Stimulated activated naive CD8-positive, alpha-beta T cell treated with anti-CD3 and anti-CD28 coated beads, Interleukin-15, Interleukin-2, amounts not matched to agents 100 ng/mL and 50 ng/mL, for 24 hours (primary cell): ENCODE measurements at regions not wholly inside any gene's neighbourhood (a gene's known extent, or its start where the extent isn't known, plus 50 kb on each side); places are given as distances from the start of the nearest gene placed in this dataset.
"Not testable (repeated sequence)": the region's sequence is repeated elsewhere in the genome, so short reads cannot be mapped to it uniquely, and the experiment has no call there.

Source experiments
- H3K27ac Mint-ChIP-seq: one replicate; pipeline ENCODE4 v1.8.0; 2021; ENCODE audit warnings: mild to moderate bottlenecking, mixed read lengths
- H3K27me3 Mint-ChIP-seq: one replicate; pipeline ENCODE4 v1.8.0; 2021; ENCODE audit warnings: mixed read lengths
- H3K36me3 Mint-ChIP-seq: one replicate; pipeline ENCODE4 v1.8.0; 2021; ENCODE audit warnings: low read depth, mixed read lengths
- H3K4me1 Mint-ChIP-seq: one replicate; pipeline ENCODE4 v1.8.0; 2021; ENCODE audit warnings: low read depth, mixed read lengths
- H3K4me3 Mint-ChIP-seq: one replicate; pipeline ENCODE4 v1.8.0; 2021; ENCODE audit warnings: mild to moderate bottlenecking, mixed read lengths
- H3K9me3 Mint-ChIP-seq: one replicate; pipeline ENCODE4 v1.8.0; 2021; ENCODE audit warnings: mixed read lengths

DNA sequence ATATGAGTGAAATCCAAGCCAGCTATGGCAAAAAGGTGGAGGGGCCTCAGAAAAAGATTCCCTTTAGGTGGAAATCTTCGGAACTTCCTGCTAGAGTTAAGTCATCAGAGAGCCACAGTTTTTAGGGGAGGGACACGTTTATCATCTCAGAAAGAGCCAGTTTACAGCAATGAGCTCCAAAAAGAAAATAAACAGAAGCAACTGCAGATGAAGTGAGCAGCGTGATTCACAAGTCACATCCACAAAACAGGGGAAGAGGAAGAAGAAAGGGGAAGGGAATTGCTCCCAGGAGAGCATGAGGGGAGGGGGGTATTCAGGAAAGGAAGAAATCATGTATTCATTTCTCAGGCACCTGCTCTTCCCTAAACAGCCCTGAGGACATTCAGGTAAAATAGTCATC, 156.2 kb upstream of the FOXK1 start:
- Mint-ChIP-seq H3K27me3 (peaks cover 7% of the 10 kb centered on the region), H3K27ac (no peak overlapping the region), H3K4me1 (no peaks in the 10 kb centered on the region), H3K36me3 (no peaks in the 10 kb centered on the region), H3K4me3 (no peak overlapping the region), H3K9me3 (peaks cover 4% of the 10 kb centered on the region)

DNA sequence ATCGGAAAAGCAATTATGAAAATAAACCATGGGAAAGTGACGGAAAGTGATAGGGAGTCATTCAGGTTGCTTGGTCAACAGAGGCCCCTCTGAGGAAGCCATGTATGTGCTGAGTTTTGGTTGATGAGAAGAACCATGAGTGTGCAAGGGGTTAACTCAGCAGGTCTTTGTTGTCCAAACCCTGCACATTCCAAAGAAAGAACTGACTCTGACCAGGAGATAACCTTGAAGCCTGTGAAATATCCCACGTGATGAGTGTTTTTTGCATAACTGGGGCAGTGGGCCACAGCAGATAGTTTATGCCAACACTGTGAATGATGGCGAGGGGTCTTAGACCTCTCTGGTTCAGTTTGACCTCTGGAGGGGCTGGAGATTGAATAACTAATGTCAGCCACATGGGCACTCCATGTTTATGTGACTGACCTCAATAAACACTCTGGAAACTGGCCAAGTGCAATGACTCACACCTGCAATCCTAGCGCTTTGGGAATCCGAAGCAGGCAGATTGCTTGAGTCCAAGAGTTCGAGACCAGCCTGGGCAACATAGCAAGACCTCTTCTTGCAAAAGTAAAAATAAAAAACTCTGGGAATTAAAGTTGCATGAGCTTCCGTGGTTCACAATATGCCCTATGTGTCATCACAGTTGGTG, 154.0 kb upstream of the FOXK1 start:
- Mint-ChIP-seq H3K4me3 (no peak overlapping the region), H3K4me1 (no peaks in the 10 kb centered on the region), H3K36me3 (no peaks in the 10 kb centered on the region), H3K9me3 (peaks cover 4% of the 10 kb centered on the region), H3K27me3 (peaks cover 7% of the 10 kb centered on the region), H3K27ac (no peak overlapping the region)

DNA sequence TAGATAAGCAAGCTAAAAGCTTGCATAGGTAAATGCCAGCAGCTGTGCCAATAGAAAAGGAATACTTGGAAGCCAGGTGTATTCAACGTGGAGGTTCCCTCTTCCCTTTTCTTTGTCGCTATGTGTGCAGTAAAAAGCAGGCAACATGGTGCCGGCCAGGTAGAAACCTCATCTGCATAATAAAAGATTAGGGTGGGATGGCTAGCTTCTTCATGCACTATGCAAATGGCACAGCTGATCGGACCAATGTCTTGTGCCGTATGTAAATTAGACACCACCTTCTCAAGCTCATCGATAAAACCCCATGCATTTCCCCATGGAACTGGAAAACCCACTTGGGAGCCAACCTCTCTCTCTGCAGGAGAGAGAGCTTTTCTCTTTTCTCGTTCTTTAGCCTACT, 150.9 kb upstream of the FOXK1 start:
- Mint-ChIP-seq H3K27ac (no peak overlapping the region), H3K27me3 (no peaks in the 10 kb centered on the region), H3K9me3 (peaks cover 8% of the 10 kb centered on the region), H3K4me3 (no peak overlapping the region), H3K36me3 (no peaks in the 10 kb centered on the region), H3K4me1 (no peaks in the 10 kb centered on the region)

DNA sequence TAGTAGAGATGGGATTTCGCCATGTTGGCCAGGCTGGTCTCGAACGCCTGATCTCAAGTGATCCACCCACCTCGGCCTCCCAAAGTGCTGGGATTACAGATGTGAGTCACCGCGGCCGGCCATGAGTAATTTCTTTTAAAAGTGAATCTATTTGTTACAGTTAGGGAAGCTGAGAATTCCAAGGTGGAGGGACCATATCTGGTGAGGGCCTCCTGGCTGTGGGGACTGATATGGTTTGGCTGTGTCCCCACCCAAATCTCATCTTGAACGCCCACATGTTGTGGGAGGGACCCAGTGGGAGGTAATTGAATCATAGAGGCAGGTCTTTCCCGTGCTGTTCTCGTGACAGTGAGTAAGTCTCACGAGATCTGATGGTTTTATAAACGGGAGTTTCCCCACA, 148.8 kb upstream of the FOXK1 start:
- H3K27ac Mint-ChIP-seq, H3K4me3 Mint-ChIP-seq, H3K27me3 Mint-ChIP-seq, H3K9me3 Mint-ChIP-seq, H3K4me1 Mint-ChIP-seq, H3K36me3 Mint-ChIP-seq: not testable (repeated sequence)

DNA sequence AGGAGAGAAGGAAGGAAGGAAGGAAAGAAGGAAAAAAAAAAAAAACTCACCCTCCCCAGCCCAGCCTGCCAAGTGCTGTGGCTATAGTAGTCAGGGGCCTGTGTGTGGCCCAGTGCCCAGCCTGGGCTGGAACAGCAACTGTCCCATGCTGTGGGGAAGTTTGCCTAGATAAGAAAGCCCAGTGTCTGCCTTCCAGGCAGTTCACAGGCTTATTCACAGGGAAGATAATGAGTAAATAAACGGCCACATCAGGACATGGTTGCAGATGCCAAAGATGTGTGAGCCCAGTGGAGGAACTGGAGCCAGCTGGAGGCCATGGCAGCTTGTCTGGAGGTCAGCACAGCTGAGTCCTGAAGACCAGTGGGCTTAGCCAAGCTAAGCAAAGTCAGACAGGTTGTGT, 132.4 kb upstream of the FOXK1 start:
- H3K27me3 Mint-ChIP-seq: peaks cover 3% of the 10 kb centered on the region
- H3K4me3 Mint-ChIP-seq: no peak overlapping the region
- no peaks in the 10 kb centered on the region for H3K4me1 Mint-ChIP-seq
- no peak overlapping the region for H3K27ac Mint-ChIP-seq
- H3K36me3 Mint-ChIP-seq: no peaks in the 10 kb centered on the region
- peaks cover 17% of the 10 kb centered on the region for H3K9me3 Mint-ChIP-seq

DNA sequence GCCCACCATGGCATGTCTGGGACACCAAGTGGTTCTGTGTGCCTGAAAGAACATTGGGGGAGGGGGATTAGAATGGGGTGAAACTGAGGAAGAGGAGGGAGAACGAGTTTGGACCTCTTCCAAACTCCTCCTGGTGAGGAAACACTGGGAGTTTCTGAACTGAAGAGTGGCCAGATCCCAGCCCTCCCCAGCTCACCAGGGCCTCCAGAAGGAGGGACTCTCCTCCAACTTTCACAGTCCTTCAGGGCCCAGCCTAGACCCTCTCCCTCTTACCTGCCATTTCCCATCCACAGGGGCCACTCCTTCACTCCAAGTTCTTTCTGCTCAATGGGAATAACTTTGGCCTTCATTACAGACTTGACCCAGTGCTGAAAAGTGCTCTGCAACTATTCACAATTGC, 132.0 kb upstream of the FOXK1 start:
- no peaks in the 10 kb centered on the region for H3K4me1 Mint-ChIP-seq
- no peaks in the 10 kb centered on the region for H3K36me3 Mint-ChIP-seq
- no peak overlapping the region for H3K4me3 Mint-ChIP-seq
- no peak overlapping the region for H3K27ac Mint-ChIP-seq
- H3K27me3 Mint-ChIP-seq: peaks cover 3% of the 10 kb centered on the region
- H3K9me3 Mint-ChIP-seq: peaks cover 17% of the 10 kb centered on the region

DNA sequence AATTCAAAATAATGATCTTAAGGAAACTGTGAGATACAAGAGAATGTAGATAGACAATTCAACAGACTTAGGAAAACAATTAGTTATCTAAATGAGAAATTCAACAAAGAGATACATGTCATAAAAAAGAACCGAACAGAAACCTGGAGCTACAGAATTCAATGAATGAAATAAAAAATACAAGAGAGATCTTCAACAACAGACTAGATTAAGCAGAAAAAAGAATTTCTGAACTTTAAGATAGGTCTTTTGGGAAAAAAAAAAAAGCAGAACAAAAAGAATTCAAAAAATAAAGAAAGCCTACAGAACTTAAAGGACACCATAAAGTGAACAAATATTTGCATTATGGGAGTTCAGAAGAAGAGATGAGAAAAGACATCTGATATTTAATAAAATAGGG, 129.1 kb upstream of the FOXK1 start:
- peaks cover 24% of the 10 kb centered on the region for H3K9me3 Mint-ChIP-seq
- H3K4me3 Mint-ChIP-seq: no peak overlapping the region
- H3K27ac Mint-ChIP-seq: no peak overlapping the region
- no peaks in the 10 kb centered on the region for H3K36me3 Mint-ChIP-seq
- H3K27me3 Mint-ChIP-seq: peaks cover 20% of the 10 kb centered on the region
- H3K4me1 Mint-ChIP-seq: no peaks in the 10 kb centered on the region

DNA sequence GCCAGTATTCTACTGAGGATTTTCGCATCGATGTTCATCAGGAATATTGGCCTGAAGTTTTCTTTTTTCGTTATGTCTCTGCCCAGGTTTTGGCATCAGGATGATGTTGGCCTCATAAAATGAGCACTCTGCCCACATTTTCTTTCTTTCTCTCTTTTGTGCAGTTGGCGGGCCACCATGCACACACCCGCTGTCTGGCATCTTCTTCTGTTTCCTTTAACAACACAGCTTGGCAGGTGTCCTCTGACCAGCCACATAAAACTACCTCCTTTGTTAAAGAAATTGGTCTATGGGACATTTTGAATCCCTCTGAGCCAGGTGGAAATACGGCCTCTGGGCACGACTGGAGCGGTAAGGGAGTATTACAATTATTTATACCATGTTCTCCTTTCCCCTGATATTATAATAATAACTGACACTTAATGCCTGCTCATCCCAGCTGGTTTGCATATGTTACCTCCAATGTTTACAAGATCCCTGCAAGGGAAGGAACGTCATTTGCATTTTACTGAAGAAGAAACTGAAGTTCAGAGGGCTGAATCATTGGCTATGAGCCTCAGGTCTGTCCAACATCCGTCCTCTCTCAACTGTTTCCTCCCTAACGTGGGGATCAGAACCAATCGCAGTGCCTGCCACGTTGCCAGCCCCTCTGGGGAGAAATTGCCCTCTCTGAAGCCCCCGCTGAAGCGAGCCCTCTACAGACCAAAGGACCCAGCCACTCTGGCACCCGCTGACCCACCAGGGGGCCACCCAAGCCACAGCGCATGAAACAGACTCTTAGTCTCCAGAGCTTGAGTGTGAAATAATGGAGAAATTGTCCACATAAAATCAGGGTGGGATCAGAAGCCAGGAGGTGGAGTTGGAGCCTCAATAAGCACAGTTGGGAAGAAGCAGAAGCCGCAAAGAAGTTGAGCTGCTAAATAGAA, 125.0 kb upstream of the FOXK1 start:
- H3K27ac Mint-ChIP-seq: no peak overlapping the region
- H3K36me3 Mint-ChIP-seq: no peaks in the 10 kb centered on the region
- H3K9me3 Mint-ChIP-seq: peaks cover 24% of the 10 kb centered on the region
- no peaks in the 10 kb centered on the region for H3K4me1 Mint-ChIP-seq
- no peak overlapping the region for H3K4me3 Mint-ChIP-seq
- H3K27me3 Mint-ChIP-seq: peaks cover 27% of the 10 kb centered on the region

DNA sequence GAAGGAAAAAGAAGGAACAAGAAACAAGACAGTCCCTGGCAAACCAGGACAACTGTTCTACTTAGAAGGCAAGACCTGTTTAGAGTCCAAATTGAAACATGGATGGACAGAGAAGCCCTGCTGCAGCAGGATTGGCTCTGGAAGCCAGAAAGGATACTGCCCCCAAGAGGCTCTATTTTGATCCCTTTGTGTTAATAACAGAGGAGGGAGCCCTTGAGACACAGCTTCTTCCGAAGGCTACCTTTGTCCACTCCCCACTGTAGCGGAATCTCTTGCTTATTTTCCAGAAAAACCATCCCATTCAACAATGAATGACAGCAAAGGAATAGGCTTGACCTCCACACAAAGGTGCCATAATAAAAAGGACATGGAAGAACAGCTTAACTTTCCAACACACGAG, 120.3 kb upstream of the FOXK1 start:
- Mint-ChIP-seq H3K27ac (no peak overlapping the region), H3K27me3 (peaks cover 22% of the 10 kb centered on the region), H3K36me3 (no peaks in the 10 kb centered on the region), H3K9me3 (no peaks in the 10 kb centered on the region), H3K4me1 (no peaks in the 10 kb centered on the region), H3K4me3 (no peak overlapping the region)

DNA sequence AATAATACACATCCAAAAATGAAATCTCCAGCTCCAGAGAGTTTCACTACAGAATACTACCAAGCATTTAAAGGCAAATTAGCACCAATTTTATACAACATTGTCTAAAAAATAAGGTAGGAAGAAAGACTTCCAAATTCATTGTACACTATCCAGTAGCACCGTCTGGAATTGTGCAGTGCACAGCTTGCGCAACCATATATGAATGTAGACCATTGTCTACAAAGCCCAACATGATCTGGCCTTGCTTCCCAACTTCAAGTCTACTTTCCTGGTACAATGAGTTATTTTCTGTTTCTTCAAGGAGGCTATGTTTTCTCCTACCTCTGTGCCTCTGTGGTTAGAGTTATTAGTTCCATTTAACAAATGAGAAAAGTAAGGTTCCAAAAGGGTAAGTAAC, 115.4 kb upstream of the FOXK1 start:
- H3K9me3 Mint-ChIP-seq: no peaks in the 10 kb centered on the region
- no peak overlapping the region for H3K4me3 Mint-ChIP-seq

DNA sequence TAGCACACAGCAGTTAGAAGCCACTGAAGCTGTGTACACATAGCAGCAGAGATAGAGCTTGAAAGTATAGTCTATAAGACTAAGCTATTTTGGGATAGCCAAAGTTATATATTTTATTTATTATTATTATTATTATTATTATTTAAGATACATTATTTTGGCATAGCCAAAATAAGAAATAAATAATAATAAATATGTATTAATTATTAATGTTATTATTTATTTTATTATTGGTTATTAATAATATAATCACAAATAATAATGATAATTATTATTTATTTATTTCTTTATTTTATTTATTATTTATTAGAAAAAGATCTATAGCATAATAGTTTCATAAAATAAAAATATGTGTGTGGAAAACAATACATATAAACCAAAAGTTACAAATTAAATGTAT, 107.2 kb upstream of the FOXK1 start:
- H3K27me3 Mint-ChIP-seq: no peaks in the 10 kb centered on the region
- no peak overlapping the region for H3K4me3 Mint-ChIP-seq
- H3K9me3 Mint-ChIP-seq: peaks cover 5% of the 10 kb centered on the region
- no peak overlapping the region for H3K27ac Mint-ChIP-seq
- no peaks in the 10 kb centered on the region for H3K4me1 Mint-ChIP-seq
- no peaks in the 10 kb centered on the region for H3K36me3 Mint-ChIP-seq

More for the DNA sequence above, 115.4 kb upstream of the FOXK1 start:
- H3K27me3 Mint-ChIP-seq: peaks cover 6% of the 10 kb centered on the region
- no peaks in the 10 kb centered on the region for H3K4me1 Mint-ChIP-seq
- H3K36me3 Mint-ChIP-seq: no peaks in the 10 kb centered on the region
- H3K27ac Mint-ChIP-seq: no peak overlapping the region

DNA sequence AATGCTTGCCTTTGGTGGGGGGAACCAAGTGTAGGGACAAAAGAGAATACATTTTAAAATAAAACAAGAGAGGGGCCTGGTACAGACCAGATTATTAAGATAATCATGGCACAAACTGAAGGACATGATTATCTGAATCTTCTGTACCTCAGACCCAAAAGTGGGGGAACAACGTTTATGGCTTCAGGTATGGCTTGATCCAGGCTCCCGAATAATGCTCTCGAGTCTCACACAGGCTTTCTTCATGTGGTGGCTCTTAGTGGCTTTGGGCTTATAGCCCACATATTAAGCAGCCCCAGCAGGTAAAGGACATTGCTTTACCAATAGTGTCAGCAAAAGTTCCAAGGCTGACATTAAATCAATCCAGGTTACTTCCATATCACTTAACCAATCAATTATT, 106.8 kb upstream of the FOXK1 start:
- H3K4me3 Mint-ChIP-seq: no peak overlapping the region
- peaks cover 5% of the 10 kb centered on the region for H3K9me3 Mint-ChIP-seq
- H3K4me1 Mint-ChIP-seq: no peaks in the 10 kb centered on the region
- no peak overlapping the region for H3K27ac Mint-ChIP-seq
- no peaks in the 10 kb centered on the region for H3K27me3 Mint-ChIP-seq
- H3K36me3 Mint-ChIP-seq: no peaks in the 10 kb centered on the region

DNA sequence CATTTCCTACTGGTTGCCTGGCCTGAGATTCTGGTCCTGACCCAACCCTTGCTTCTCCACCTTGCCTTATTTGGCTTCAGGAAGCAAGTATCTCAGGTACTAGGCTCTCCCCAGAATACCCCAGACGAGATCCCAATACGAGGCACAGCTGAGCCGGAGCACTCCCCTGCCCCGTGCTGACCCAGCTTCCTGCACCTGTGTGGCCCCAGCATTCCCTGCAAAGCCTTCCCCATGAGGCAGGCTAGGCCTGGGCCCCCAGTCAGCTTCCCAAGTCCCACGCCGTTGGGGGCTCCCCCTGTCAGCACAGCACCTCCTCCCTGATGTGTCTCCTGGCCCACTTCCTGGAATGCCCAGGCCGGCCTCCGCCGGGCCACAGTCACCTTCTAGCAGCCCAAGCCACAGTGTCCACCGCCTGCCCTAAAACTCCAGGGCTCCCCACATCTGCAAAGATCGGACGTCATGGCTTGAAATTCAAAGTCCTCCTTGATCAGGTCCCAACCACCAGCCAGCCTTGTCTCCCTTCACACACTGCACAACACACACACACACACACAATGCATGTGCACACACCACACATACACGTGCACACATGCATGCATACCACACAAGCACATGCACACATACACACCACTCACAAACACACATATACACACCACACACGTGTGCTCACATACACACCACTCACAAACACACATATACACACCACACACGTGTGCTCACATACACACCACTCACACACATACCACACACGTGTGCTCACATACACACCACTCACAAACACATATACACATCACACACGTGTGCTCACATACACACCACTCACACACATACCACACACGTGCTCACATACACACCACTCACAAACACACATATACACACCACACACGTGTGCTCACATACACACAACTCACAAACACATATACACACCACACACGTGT, 78.9 kb upstream of the FOXK1 start:
- Mint-ChIP-seq H3K4me1 (no peaks in the 10 kb centered on the region), H3K4me3 (no peak overlapping the region), H3K27ac (no peak overlapping the region), H3K36me3 (no peaks in the 10 kb centered on the region), H3K9me3 (no peaks in the 10 kb centered on the region), H3K27me3 (peaks cover 6% of the 10 kb centered on the region)

DNA sequence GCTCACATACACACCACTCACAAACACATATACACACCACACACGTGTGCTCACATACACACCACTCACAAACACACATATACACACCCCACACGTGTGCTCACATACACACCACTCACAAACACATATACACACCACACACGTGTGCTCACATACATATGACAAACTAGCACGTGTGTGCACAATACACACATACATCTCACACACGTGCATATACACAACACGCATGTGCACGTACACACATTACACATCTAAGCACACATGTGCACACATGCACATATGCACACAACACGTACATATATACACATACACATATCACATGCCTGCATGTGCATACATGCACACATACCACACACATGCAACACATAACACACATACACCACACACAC, 78.3 kb upstream of the FOXK1 start:
- peaks cover 6% of the 10 kb centered on the region for H3K27me3 Mint-ChIP-seq
- no peaks in the 10 kb centered on the region for H3K4me1 Mint-ChIP-seq
- no peaks in the 10 kb centered on the region for H3K36me3 Mint-ChIP-seq
- no peak overlapping the region for H3K4me3 Mint-ChIP-seq
- no peaks in the 10 kb centered on the region for H3K9me3 Mint-ChIP-seq
- no peak overlapping the region for H3K27ac Mint-ChIP-seq

DNA sequence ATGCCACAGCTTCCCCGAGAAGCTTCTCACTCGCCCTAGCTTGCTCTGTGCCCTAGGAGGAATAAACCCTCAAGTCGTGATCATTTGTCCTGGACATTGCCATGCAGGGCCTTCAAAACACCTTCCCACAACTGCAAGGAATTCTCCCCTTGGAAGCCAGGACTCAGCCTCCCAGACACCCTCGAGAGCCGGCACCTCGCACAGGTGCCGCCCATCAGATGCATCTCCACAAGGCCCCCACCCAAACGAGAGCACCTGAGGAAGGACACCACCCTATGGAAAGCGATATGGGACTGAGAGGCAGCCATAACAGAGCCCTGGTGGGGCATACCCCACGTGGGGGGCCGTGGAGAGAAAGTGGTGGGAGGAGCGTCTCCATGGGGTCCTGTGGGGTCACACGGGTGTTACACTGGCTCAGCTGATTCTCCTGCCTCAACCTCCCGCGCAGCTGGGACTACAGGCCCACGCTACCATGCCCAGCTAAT, 77.6 kb upstream of the FOXK1 start:
- Mint-ChIP-seq H3K4me3 (no peak overlapping the region), H3K36me3 (no peaks in the 10 kb centered on the region), H3K27me3 (peaks cover 6% of the 10 kb centered on the region), H3K4me1 (no peaks in the 10 kb centered on the region), H3K9me3 (no peaks in the 10 kb centered on the region), H3K27ac (no peak overlapping the region)
